Panc1 (cell line): ENCODE measurements at regions not wholly inside any gene's neighbourhood (a gene's known extent, or its start where the extent isn't known, plus 50 kb on each side); places are given as distances from the start of the nearest gene placed in this dataset.

ENCODE experiments used
- ATAC-seq: fragments of 200-7000 bp; cut with Tn5 transposase; 2 replicates; pipeline ENCODE4 v1.9.1; 2020; ENCODE audit warnings: mild to moderate bottlenecking, moderate library complexity
- BruUV-seq: library from RNA; stranded (reverse); fragments of 400-500 nt; replicated peaks from 2 replicates; lab custom pipeline; 2021; lab: Mats Ljungman, UMichigan
- CTCF ChIA-PET: fragments of 300-600 bp; sonication (Branson Sonifier 250); formaldehyde crosslinking; loops from one replicate; lab custom pipeline; 2022; ENCODE audit warnings: antibody characterized with exemption; lab: Charles Lee
- POLR2A ChIA-PET: fragments of 300-600 bp; sonication (Branson Sonifier 250); formaldehyde crosslinking; loops from one replicate; lab custom pipeline; 2022; ENCODE audit warnings: antibody characterized with exemption; lab: Charles Lee
- DNase-seq: peaks from one replicate; pipeline ENCODE4 v3.0.0-alpha.2; 2010; ENCODE audit warnings: low read depth, low spot score
- H3K27ac ChIP-seq: 2 replicates; pipeline ENCODE4 v1.5.1; 2011; ENCODE audit warnings: mild to moderate bottlenecking, low read length, inconsistent platforms
- H3K27me3 ChIP-seq: fragments of 200-500 bp; sonication (Bioruptor generic); 2 replicates; pipeline ENCODE4 v1.6.0; 2014; ENCODE audit warnings: low read length, inconsistent platforms; ENCODE audit not compliant: control insufficient read depth, insufficient read depth
- H3K36me3 ChIP-seq: fragments of 200-500 bp; sonication (Bioruptor generic); 2 replicates; pipeline ENCODE4 v1.5.1; 2014; ENCODE audit warnings: inconsistent platforms, mild to moderate bottlenecking, low read length, moderate library complexity; ENCODE audit not compliant: control insufficient read depth, insufficient read depth
- H3K4me1 ChIP-seq: 2 replicates; pipeline ENCODE4 v1.5.1; 2011; ENCODE audit warnings: inconsistent platforms, mild to moderate bottlenecking, low read length, moderate library complexity; ENCODE audit not compliant: control insufficient read depth, insufficient read depth
- H3K4me3 ChIP-seq, 2 experiments: 2 replicates each; pipeline ENCODE4 v1.5.1; 2011 to 2012; ENCODE audit warnings: low read depth in 2 of 2, low read length in 2 of 2, mild to moderate bottlenecking in 2 of 2, inconsistent platforms in 1 of 2, moderate library complexity in 1 of 2
- H3K9me3 ChIP-seq: fragments of 200-500 bp; sonication (Bioruptor generic); 2 replicates; pipeline ENCODE4 v1.5.1; 2014; ENCODE audit warnings: low read depth, mild to moderate bottlenecking, inconsistent platforms, low read length, moderate library complexity; ENCODE audit not compliant: control insufficient read depth, insufficient read depth
- POLR2AphosphoS5 ChIP-seq: IDR thresholded peaks from 2 replicates; pipeline ENCODE4 v1.6.1; 2012; ENCODE audit warnings: mild to moderate bottlenecking, low read depth, low read length, moderate library complexity
- SIN3A ChIP-seq: IDR thresholded peaks from 2 replicates; pipeline ENCODE4 v1.6.1; 2012; ENCODE audit warnings: low read depth, mild to moderate bottlenecking, low read length, moderate library complexity, borderline replicate concordance; ENCODE audit not compliant: insufficient read depth
- TCF7L2 ChIP-seq: IDR thresholded peaks from 2 replicates; pipeline ENCODE4 v1.6.1; 2011; ENCODE audit warnings: mild to moderate bottlenecking, low read depth, low read length, inconsistent platforms
- in situ Hi-C: cut with HindIII; loops from 2 replicates; pipeline ENCODE4 v1.10.0; 2016; ENCODE audit warnings: low sequenced_read_pairs, low pct_unique_long_range_greater_than_20kb
- intact Hi-C: fragments of 100-400 bp; cut with micrococcal nuclease; formaldehyde crosslinking; loops from one replicate; pipeline ENCODE4 v1.10.0; 2022; ENCODE audit not compliant: unreplicated experiment
- TF ChIP-seq, protein P1 (sequence below): fragments of 450-650 bp; IDR thresholded peaks from 2 replicates; pipeline ENCODE4 v1.5.1; 2017; ENCODE audit warnings: mild to moderate bottlenecking
- TF ChIP-seq, protein P2 (sequence below), 2 experiments: IDR thresholded peaks; 2 replicates each; pipeline ENCODE4 v1.6.1; 2011 to 2012; ENCODE audit warnings: low read depth in 2 of 2, control low read depth in 1 of 2, low read length in 1 of 2, mild to moderate bottlenecking in 1 of 2, moderate library complexity in 1 of 2; ENCODE audit not compliant: insufficient read depth in 1 of 2

DNA sequence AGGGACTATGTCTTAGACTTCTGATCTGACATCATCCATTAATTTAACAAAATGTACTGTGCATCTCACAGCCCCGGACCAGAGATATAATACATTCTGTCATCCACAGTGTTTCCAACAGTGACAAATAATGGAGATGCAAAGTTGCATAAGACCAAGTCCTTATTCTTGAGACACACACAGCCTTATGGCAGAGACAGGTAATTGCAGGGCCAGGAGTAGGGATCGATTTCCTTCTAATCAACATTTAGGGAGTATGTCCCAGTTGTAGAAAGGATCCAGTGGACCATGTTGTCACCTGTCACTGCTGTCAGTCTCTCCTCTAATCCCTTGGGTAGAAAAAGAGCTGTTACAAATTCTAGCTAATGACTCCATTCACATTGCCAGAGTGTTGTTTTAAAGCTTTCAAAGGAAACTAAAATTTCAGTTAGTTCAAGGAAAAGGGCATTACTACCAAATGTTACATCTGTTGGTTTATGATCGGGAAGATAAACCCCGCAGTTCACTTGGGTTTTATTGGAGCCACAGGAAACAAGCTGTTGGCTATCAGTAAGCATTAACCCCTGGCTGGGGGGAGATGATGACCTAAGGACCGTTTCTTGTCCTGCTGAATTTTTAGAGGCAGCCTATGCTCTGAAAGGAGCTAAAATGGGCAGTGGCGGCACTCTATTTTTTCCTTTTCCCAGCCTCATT is 111.4 kb upstream of the ATXN1 start:
- Histone ChIP-seq H3K4me3 (no peak overlapping the region), H3K4me1 (no peaks in the 10 kb centered on the region), H3K27ac (no peak overlapping the region), H3K36me3 (no peaks in the 10 kb centered on the region), H3K9me3 (no peaks in the 10 kb centered on the region), H3K27me3 (no peaks in the 10 kb centered on the region; the same call in 1 of the 2 replicates)
- ATAC-seq (no peak), DNase-seq (no peak)
- CTCF ChIA-PET: interaction anchor here (0.7 kb wide), 1 partner anchor 58 kb away, joined by 5 read pairs; no protein-coding TSS in a partner anchor
- TF ChIP-seq POLR2AphosphoS5: no peak
- TF ChIP-seq SIN3A: no peak
- TF ChIP-seq, protein P1, sequence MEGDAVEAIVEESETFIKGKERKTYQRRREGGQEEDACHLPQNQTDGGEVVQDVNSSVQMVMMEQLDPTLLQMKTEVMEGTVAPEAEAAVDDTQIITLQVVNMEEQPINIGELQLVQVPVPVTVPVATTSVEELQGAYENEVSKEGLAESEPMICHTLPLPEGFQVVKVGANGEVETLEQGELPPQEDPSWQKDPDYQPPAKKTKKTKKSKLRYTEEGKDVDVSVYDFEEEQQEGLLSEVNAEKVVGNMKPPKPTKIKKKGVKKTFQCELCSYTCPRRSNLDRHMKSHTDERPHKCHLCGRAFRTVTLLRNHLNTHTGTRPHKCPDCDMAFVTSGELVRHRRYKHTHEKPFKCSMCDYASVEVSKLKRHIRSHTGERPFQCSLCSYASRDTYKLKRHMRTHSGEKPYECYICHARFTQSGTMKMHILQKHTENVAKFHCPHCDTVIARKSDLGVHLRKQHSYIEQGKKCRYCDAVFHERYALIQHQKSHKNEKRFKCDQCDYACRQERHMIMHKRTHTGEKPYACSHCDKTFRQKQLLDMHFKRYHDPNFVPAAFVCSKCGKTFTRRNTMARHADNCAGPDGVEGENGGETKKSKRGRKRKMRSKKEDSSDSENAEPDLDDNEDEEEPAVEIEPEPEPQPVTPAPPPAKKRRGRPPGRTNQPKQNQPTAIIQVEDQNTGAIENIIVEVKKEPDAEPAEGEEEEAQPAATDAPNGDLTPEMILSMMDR: no peak; the same call in 1 of the 2 replicates
- TF ChIP-seq, protein P2, sequence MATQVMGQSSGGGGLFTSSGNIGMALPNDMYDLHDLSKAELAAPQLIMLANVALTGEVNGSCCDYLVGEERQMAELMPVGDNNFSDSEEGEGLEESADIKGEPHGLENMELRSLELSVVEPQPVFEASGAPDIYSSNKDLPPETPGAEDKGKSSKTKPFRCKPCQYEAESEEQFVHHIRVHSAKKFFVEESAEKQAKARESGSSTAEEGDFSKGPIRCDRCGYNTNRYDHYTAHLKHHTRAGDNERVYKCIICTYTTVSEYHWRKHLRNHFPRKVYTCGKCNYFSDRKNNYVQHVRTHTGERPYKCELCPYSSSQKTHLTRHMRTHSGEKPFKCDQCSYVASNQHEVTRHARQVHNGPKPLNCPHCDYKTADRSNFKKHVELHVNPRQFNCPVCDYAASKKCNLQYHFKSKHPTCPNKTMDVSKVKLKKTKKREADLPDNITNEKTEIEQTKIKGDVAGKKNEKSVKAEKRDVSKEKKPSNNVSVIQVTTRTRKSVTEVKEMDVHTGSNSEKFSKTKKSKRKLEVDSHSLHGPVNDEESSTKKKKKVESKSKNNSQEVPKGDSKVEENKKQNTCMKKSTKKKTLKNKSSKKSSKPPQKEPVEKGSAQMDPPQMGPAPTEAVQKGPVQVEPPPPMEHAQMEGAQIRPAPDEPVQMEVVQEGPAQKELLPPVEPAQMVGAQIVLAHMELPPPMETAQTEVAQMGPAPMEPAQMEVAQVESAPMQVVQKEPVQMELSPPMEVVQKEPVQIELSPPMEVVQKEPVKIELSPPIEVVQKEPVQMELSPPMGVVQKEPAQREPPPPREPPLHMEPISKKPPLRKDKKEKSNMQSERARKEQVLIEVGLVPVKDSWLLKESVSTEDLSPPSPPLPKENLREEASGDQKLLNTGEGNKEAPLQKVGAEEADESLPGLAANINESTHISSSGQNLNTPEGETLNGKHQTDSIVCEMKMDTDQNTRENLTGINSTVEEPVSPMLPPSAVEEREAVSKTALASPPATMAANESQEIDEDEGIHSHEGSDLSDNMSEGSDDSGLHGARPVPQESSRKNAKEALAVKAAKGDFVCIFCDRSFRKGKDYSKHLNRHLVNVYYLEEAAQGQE (IDR thresholded peaks at IDR 0.05; ENCODE audit: insufficient read depth in 1 of 2, low read depth in 2 of 2, low read length in 1 of 2): no peak
- no peak for TF ChIP-seq TCF7L2
- in situ Hi-C loops (no loop called here), intact Hi-C loops (no loop called here)
- POLR2A ChIA-PET: no interaction called here
- no TSS peak for BruUV-seq

DNA sequence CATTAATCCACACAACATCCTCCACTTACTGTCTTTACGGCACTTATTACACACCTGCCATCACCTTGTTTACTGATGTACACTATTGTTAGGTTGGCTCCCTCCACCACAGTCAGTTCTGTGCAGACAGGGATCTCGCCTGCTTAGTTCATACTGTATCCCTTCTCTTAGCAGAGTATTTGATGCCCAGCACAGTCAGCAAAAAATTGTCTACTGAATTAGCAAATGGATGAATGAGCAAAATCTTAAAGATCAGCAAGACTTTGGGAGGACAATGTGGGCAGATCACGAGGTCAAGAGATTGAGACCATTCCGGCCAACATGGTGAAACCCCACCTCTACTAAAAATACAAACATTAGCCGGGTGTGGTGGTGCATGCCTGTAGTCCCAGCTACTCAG is 109.8 kb upstream of the ATXN1 start:
- no TSS peak for BruUV-seq
- H3K27ac ChIP-seq: no peak overlapping the region
- no peak for TF ChIP-seq POLR2AphosphoS5
- no peak for TF ChIP-seq SIN3A
- in situ Hi-C loops (no loop called here), intact Hi-C loops (no loop called here)
- no peaks in the 10 kb centered on the region for H3K9me3 ChIP-seq
- H3K4me1 ChIP-seq: no peaks in the 10 kb centered on the region
- H3K4me3 ChIP-seq: no peak overlapping the region
- H3K36me3 ChIP-seq: no peaks in the 10 kb centered on the region
- ChIA-PET CTCF (no interaction called here), POLR2A (no interaction called here)
- no peak for ATAC-seq
- no peak for DNase-seq
- no peaks in the 10 kb centered on the region; the same call in 1 of the 2 replicates for H3K27me3 ChIP-seq

DNA sequence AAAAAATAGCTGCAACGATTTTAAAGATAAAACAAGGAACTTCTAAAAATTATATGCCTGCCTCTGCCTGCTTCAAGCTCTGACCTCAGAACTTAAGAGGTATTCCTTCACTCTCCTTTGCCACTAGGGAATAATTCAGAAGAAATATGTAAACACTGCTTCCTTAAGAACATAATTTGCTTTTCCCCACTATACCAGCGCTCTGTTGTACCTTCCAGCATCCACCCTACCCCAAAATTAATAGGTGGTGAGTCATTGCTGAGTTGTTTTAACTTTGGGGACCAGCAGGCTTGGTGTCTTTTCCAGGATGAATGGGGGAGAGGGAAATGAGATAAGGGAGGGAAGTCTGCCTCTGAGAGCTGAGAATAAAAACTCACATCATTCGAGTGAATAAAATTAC is 107.7 kb upstream of the ATXN1 start:
- no peaks in the 10 kb centered on the region for H3K9me3 ChIP-seq
- no TSS peak for BruUV-seq
- intact Hi-C loops (no loop called here), in situ Hi-C loops (no loop called here)
- TF ChIP-seq POLR2AphosphoS5: no peak
- TF ChIP-seq TCF7L2: no peak
- TF ChIP-seq, protein P1: no peak
- TF ChIP-seq SIN3A: no peak
- H3K4me1 ChIP-seq: no peaks in the 10 kb centered on the region
- no peaks in the 10 kb centered on the region for H3K36me3 ChIP-seq
- H3K4me3 ChIP-seq: no peak overlapping the region
- CTCF ChIA-PET: no interaction called here
- H3K27me3 ChIP-seq: no peaks in the 10 kb centered on the region; the same call in 1 of the 2 replicates
- no peak for DNase-seq
- H3K27ac ChIP-seq: no peak overlapping the region
- POLR2A ChIA-PET: no interaction called here
- no peak for ATAC-seq
